ENCODE measurements at regions not wholly inside any gene's neighbourhood (a gene's known extent, or its start where the extent isn't known, plus 50 kb on each side); places are given as distances from the start of the nearest gene placed in this dataset.

- Histone ChIP-seq H3K27ac (ENCODE audit: poor library complexity, severe bottlenecking) (no peak overlapping the region), H3K4me1 (ENCODE audit: insufficient read depth, poor library complexity, severe bottlenecking) (peaks cover 41% of the 10 kb centered on the region), H3K9me3 (ENCODE audit: severe bottlenecking) (no peaks in the 10 kb centered on the region), H3K4me3 (ENCODE audit: severe bottlenecking) (no peak overlapping the region), H3K36me3 (ENCODE audit: low read depth) (no peaks in the 10 kb centered on the region), H3K27me3 (ENCODE audit: insufficient read depth, poor library complexity, severe bottlenecking) (no peaks in the 10 kb centered on the region)
- DNase-seq (ENCODE audit: low spot score) (no peak), ATAC-seq (ENCODE audit: low read depth) (no peak)
- no peak for TF ChIP-seq CTCF (IDR thresholded peaks at IDR 0.05; ENCODE audit: poor library complexity, severe bottlenecking)
These were observed 374.4 kb upstream of the PRICKLE1 start for GRCh38 chr12:42963988-42964387.

GRCh38 chr12:42962384-42962783 is 372.8 kb upstream of the PRICKLE1 start:
- H3K36me3 ChIP-seq (ENCODE audit: low read depth): no peaks in the 10 kb centered on the region
- DNase-seq (ENCODE audit: low spot score) (no peak), ATAC-seq (ENCODE audit: low read depth) (no peak)
- peaks cover 56% of the 10 kb centered on the region for H3K4me1 ChIP-seq (ENCODE audit: insufficient read depth, poor library complexity, severe bottlenecking)
- no peaks in the 10 kb centered on the region for H3K27me3 ChIP-seq (ENCODE audit: insufficient read depth, poor library complexity, severe bottlenecking)
- no peak overlapping the region for H3K4me3 ChIP-seq (ENCODE audit: severe bottlenecking)
- peak overlapping the region; percentile 100 for H3K27ac ChIP-seq (ENCODE audit: poor library complexity, severe bottlenecking)
- no peaks in the 10 kb centered on the region for H3K9me3 ChIP-seq (ENCODE audit: severe bottlenecking)
- no peak for TF ChIP-seq CTCF (IDR thresholded peaks at IDR 0.05; ENCODE audit: poor library complexity, severe bottlenecking)

GRCh38 chr12:42961395-42961794 is 371.8 kb upstream of the PRICKLE1 start:
- no peak overlapping the region for H3K4me3 ChIP-seq (ENCODE audit: severe bottlenecking)
- TF ChIP-seq CTCF (IDR thresholded peaks at IDR 0.05; ENCODE audit: poor library complexity, severe bottlenecking): no peak
- H3K36me3 ChIP-seq (ENCODE audit: low read depth): no peaks in the 10 kb centered on the region
- ATAC-seq (ENCODE audit: low read depth): peak; percentile 79
- peaks cover 56% of the 10 kb centered on the region for H3K4me1 ChIP-seq (ENCODE audit: insufficient read depth, poor library complexity, severe bottlenecking)
- H3K27me3 ChIP-seq (ENCODE audit: insufficient read depth, poor library complexity, severe bottlenecking): no peaks in the 10 kb centered on the region
- H3K27ac ChIP-seq (ENCODE audit: poor library complexity, severe bottlenecking): peak overlapping the region; percentile 100
- peak; percentile 72 for DNase-seq (ENCODE audit: low spot score)
- no peaks in the 10 kb centered on the region for H3K9me3 ChIP-seq (ENCODE audit: severe bottlenecking)

DNA sequence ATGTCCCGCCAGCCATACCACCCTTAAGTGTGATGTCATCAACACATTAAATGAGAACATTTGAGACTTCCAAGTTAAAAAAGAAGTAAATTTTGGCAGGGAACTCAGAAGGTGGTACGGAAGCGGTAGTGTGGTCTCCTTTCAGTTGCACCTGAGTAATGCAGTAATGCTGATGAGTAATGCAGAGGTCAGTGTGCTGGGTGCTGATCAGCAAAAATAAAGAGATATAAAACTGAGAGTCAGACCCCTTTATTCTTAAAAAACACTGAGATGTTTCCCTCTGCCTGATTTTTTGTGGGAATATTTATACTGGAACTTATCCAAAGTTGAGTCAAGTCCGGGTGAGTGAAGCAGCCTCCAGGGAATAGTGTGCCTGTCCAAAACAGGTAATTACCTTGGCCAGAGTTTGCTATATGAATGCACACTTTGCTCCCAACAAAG is 370.6 kb upstream of the PRICKLE1 start:
- Histone ChIP-seq H3K4me3 (ENCODE audit: severe bottlenecking) (no peak overlapping the region), H3K9me3 (ENCODE audit: severe bottlenecking) (no peaks in the 10 kb centered on the region), H3K27ac (ENCODE audit: poor library complexity, severe bottlenecking) (peak overlapping the region; percentile 100), H3K4me1 (ENCODE audit: insufficient read depth, poor library complexity, severe bottlenecking) (peaks cover 54% of the 10 kb centered on the region), H3K27me3 (ENCODE audit: insufficient read depth, poor library complexity, severe bottlenecking) (no peaks in the 10 kb centered on the region), H3K36me3 (ENCODE audit: low read depth) (no peaks in the 10 kb centered on the region)
- TF ChIP-seq CTCF (IDR thresholded peaks at IDR 0.05; ENCODE audit: poor library complexity, severe bottlenecking): no peak
- DNase-seq (ENCODE audit: low spot score) (peak; percentile 75), ATAC-seq (ENCODE audit: low read depth) (peak; percentile 86)

DNA sequence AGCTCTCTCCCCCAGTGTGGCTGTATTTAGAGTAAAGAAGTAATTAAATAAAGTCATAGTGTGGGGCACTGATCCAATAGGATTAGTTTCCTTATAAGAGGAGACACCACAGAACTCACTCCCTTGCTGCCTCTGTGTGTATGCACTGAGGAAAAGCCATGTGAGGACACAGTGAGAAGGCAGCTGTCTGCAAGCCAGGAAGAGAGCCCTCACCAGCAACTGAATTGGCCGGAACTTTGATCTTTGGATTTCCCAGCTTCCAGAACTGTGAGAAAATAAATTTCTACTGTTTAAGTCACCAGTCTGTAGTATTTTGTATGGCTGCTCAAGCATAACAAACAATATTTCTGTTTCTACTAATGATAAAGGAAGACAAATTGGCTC is 368.7 kb upstream of the PRICKLE1 start:
- no peaks in the 10 kb centered on the region for H3K36me3 ChIP-seq (ENCODE audit: low read depth)
- H3K4me1 ChIP-seq (ENCODE audit: insufficient read depth, poor library complexity, severe bottlenecking): peaks cover 53% of the 10 kb centered on the region
- H3K27me3 ChIP-seq (ENCODE audit: insufficient read depth, poor library complexity, severe bottlenecking): no peaks in the 10 kb centered on the region
- DNase-seq (ENCODE audit: low spot score) (no peak), ATAC-seq (ENCODE audit: low read depth) (no peak)
- no peaks in the 10 kb centered on the region for H3K9me3 ChIP-seq (ENCODE audit: severe bottlenecking)
- no peak for TF ChIP-seq CTCF (IDR thresholded peaks at IDR 0.05; ENCODE audit: poor library complexity, severe bottlenecking)
- H3K27ac ChIP-seq (ENCODE audit: poor library complexity, severe bottlenecking): peak overlapping the region; percentile 100
- no peak overlapping the region for H3K4me3 ChIP-seq (ENCODE audit: severe bottlenecking)
